Prostate gland (tissue), 2 donors: ENCODE measurements at regions not wholly inside any gene's neighbourhood (a gene's known extent, or its start where the extent isn't known, plus 50 kb on each side); places are given as distances from the start of the nearest gene placed in this dataset.

ENCODE experiments used
- POLR2A ChIP-seq: fragments of 450-650 bp; IDR thresholded peaks from one replicate; pipeline ENCODE4 v1.6.1; 2016; ENCODE audit warnings: antibody characterized with exemption, mild to moderate bottlenecking
- POLR2AphosphoS5 ChIP-seq: sonication (generic); formaldehyde crosslinking; IDR thresholded peaks from one replicate; pipeline ENCODE4 v1.6.1; 2017; ENCODE audit warnings: antibody characterized with exemption
- TF ChIP-seq, protein P1 (sequence below), 4 experiments: fragments of 200-600 bp in 2 of 4; fragments of 450-650 bp in 2 of 4; sonication (generic) in 2 of 4; IDR thresholded peaks; 1 replicate in 3 of 4; 2 replicates in 1 of 4; pipeline ENCODE4 v1.5.1; 2016 to 2019; ENCODE audit warnings: antibody characterized with exemption in 4 of 4, mild to moderate bottlenecking in 2 of 4, moderate library complexity in 2 of 4

DNA sequence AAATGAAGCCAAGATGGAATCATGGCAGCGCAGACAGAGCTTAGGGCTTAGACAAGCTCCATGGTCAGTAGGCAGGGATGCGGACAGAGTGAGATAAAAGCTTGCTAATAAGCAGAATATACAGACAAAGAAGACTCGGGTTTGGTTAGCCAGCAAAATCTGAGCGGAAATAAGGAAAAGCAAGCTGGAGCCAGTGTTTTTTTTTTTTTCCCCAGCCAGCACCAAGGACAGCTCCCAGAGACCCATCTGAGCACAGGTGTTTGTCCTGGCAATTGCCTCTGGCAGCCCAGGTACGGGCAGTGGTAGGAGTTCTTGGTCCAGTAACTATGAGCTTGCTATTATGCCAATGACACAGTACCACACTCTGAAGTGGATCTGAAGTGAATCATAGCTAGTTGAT is 187.6 kb downstream of the ADCYAP1 start:
- TF ChIP-seq POLR2AphosphoS5 (no peak), POLR2A (no peak)
- TF ChIP-seq, protein P1, sequence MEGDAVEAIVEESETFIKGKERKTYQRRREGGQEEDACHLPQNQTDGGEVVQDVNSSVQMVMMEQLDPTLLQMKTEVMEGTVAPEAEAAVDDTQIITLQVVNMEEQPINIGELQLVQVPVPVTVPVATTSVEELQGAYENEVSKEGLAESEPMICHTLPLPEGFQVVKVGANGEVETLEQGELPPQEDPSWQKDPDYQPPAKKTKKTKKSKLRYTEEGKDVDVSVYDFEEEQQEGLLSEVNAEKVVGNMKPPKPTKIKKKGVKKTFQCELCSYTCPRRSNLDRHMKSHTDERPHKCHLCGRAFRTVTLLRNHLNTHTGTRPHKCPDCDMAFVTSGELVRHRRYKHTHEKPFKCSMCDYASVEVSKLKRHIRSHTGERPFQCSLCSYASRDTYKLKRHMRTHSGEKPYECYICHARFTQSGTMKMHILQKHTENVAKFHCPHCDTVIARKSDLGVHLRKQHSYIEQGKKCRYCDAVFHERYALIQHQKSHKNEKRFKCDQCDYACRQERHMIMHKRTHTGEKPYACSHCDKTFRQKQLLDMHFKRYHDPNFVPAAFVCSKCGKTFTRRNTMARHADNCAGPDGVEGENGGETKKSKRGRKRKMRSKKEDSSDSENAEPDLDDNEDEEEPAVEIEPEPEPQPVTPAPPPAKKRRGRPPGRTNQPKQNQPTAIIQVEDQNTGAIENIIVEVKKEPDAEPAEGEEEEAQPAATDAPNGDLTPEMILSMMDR (IDR thresholded peaks at IDR 0.05) = no peak
